Astrocyte of the cerebellum (primary cell): ENCODE measurements at regions not wholly inside any gene's neighbourhood (a gene's known extent, or its start where the extent isn't known, plus 50 kb on each side); places are given as distances from the start of the nearest gene placed in this dataset.

Experiments used
- DNase-seq: peaks from one replicate; pipeline ENCODE4 v3.0.0-alpha.2; 2011; ENCODE audit warnings: low read depth
- H3K4me3 ChIP-seq: 2 replicates; pipeline ENCODE4 v1.5.1; 2011; ENCODE audit warnings: mild to moderate bottlenecking, low read depth, low read length, moderate library complexity
- CTCF ChIP-seq: IDR thresholded peaks from 2 replicates; pipeline ENCODE4 v1.5.1; 2012; ENCODE audit warnings: low read length, low read depth, moderate library complexity, mild to moderate bottlenecking; ENCODE audit errors: missing control alignments
- in situ Hi-C: cut with HindIII; loops from 2 replicates; pipeline ENCODE4 v1.10.0; 2017; ENCODE audit warnings: low sequenced_read_pairs

- no peak for TF ChIP-seq CTCF
- in situ Hi-C loops: no loop called here
- H3K4me3 ChIP-seq: no peak overlapping the region
- DNase-seq: no peak
Observed at GRCh38 chr7:42987648-42988214, 55.6 kb downstream of the MRPL32 start.

- no peak for DNase-seq
- TF ChIP-seq CTCF: no peak
- in situ Hi-C loops: no loop called here
- no peak overlapping the region for H3K4me3 ChIP-seq
Observed at GRCh38 chr7:42991024-42991423, 58.8 kb downstream of the MRPL32 start.

- H3K4me3 ChIP-seq: no peak overlapping the region
- TF ChIP-seq CTCF: no peak
- DNase-seq: no peak
- in situ Hi-C loops: no loop called here
Observed at GRCh38 chr7:42991913-42992591, 59.9 kb downstream of the MRPL32 start.

GRCh38 chr7:42993038-42993437 is 60.9 kb downstream of the MRPL32 start:
- in situ Hi-C loops: no loop called here
- no peak overlapping the region for H3K4me3 ChIP-seq

GRCh38 chr7:42994096-42994495 is 61.9 kb downstream of the MRPL32 start:
- H3K4me3 ChIP-seq: no peak overlapping the region
- in situ Hi-C loops: no loop called here
- no peak for DNase-seq
- no peak for TF ChIP-seq CTCF

More at GRCh38 chr7:42993038-42993437, 60.9 kb downstream of the MRPL32 start:
- peak; percentile 37 for TF ChIP-seq CTCF
- peak; percentile 5 for DNase-seq

- in situ Hi-C loops: no loop called here
- TF ChIP-seq CTCF: no peak
- no peak overlapping the region for H3K4me3 ChIP-seq
- DNase-seq: no peak
Observed at GRCh38 chr7:42997611-42998010, 65.4 kb downstream of the MRPL32 start.
